ENCODE measurements at regions not wholly inside any gene's neighbourhood (a gene's known extent, or its start where the extent isn't known, plus 50 kb on each side); places are given as distances from the start of the nearest gene placed in this dataset.

DNA sequence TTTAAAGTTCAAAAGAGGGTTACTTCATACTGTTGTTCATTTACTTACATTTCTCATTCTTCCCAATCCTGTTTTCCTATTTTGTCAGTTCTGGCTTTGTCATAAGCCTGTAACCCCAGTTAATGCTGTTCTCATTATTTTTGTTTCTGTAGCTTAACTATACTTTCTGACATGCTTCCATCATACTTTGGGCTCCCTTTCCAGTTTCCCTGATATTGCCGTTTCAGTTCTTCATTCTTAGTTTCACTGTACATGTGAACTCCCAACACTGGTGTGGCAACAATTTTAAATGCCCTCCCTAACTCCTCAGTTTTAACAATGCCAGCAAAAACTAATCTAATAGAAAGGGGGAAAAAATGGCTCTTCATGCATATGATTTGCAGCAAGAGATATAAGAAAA lies 456.7 kb downstream of the LMO4 start:
- TF ChIP-seq ZFX (IDR thresholded peaks at IDR 0.05) = no peak
- TF ChIP-seq, protein P1, sequence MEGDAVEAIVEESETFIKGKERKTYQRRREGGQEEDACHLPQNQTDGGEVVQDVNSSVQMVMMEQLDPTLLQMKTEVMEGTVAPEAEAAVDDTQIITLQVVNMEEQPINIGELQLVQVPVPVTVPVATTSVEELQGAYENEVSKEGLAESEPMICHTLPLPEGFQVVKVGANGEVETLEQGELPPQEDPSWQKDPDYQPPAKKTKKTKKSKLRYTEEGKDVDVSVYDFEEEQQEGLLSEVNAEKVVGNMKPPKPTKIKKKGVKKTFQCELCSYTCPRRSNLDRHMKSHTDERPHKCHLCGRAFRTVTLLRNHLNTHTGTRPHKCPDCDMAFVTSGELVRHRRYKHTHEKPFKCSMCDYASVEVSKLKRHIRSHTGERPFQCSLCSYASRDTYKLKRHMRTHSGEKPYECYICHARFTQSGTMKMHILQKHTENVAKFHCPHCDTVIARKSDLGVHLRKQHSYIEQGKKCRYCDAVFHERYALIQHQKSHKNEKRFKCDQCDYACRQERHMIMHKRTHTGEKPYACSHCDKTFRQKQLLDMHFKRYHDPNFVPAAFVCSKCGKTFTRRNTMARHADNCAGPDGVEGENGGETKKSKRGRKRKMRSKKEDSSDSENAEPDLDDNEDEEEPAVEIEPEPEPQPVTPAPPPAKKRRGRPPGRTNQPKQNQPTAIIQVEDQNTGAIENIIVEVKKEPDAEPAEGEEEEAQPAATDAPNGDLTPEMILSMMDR (conservative IDR thresholded peaks at IDR 0.05) = no peak
- no peak overlapping the region for H3K27ac ChIP-seq

GRCh38 chr1:87786229-87786628 lies 457.5 kb downstream of the LMO4 start:
- H3K27ac ChIP-seq = no peak overlapping the region
- TF ChIP-seq, protein P1 (conservative IDR thresholded peaks at IDR 0.05) = no peak
- TF ChIP-seq ZFX (IDR thresholded peaks at IDR 0.05) = no peak

DNA sequence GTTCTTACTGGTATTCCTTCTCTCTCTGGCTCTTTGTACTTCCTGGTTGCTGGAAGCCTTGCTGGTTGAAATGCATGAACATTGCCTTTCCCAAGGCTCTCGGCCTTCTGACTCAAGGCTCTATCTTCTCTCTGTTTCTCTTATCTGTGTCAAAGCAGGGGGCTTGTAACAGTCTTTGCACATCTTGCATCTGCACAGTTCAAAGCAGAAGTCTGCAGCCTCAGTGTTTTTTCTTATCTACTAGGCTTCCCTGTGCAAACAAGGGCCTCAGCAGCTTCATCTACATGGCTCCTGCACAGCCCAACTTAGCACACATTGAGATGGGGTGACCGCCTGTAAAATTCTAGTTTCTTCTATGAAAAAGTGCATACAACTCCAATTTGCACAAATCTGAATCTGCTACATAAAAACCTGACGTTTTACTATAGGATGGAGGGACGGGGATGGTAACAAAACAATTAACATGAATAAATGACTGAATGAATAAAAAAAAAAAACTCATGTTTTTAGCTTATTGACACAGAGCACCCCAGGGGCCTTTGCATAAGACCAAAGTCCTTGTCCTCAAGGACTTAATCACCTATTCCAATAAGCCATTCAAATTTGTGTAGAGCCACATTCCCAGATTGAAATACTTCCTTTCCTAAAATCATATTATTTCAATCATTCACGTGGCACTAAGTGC lies 458.3 kb downstream of the LMO4 start:
- H3K27ac ChIP-seq = no peak overlapping the region
- TF ChIP-seq, protein P1 (conservative IDR thresholded peaks at IDR 0.05) = no peak
- no peak for TF ChIP-seq ZFX (IDR thresholded peaks at IDR 0.05)

DNA sequence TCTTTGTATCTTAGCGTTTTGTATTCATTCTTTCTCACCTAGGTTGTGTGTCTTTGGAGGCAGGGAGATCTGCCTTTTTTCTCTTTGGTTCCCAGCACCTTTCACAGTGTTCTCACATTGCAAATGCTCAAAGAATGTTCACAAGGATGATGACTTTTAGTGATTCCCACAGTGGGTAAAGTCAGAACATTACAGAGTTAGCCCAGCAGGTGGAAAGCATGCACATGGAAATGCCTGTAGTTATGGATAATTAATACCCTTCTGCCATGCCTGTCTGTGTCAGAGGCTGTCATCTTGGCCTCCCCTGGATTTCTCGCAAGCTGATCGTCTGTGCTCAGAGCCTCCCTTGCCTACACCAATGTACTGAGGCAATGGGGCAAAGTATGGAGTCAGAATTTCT lies 458.9 kb downstream of the LMO4 start:
- H3K27ac ChIP-seq = no peak overlapping the region; the same call in 1 of the 2 replicates
- TF ChIP-seq, protein P1 (conservative IDR thresholded peaks at IDR 0.05) = no peak
- TF ChIP-seq ZFX (IDR thresholded peaks at IDR 0.05) = no peak

DNA sequence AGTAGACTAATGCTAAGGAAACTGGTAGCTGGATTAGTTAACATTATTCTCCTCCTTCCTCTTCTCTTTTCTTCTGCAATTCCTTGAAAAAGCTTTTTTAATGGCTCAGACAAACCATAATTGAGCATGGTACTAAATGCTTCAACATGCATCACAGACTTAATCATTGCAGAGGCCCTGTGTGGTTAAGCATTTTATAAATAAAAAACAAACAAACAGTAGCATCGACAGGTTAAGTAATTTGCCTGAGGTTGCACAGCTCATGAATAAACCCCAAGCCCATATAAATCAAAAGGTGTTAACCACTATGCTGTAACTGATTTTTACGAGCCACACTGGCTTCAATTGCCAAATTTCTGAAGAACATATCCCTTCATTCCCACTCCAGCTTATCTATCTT lies 462.1 kb downstream of the LMO4 start:
- TF ChIP-seq, protein P1 (conservative IDR thresholded peaks at IDR 0.05) = no peak
- no peak for TF ChIP-seq ZFX (IDR thresholded peaks at IDR 0.05)
- H3K27ac ChIP-seq = no peak overlapping the region

DNA sequence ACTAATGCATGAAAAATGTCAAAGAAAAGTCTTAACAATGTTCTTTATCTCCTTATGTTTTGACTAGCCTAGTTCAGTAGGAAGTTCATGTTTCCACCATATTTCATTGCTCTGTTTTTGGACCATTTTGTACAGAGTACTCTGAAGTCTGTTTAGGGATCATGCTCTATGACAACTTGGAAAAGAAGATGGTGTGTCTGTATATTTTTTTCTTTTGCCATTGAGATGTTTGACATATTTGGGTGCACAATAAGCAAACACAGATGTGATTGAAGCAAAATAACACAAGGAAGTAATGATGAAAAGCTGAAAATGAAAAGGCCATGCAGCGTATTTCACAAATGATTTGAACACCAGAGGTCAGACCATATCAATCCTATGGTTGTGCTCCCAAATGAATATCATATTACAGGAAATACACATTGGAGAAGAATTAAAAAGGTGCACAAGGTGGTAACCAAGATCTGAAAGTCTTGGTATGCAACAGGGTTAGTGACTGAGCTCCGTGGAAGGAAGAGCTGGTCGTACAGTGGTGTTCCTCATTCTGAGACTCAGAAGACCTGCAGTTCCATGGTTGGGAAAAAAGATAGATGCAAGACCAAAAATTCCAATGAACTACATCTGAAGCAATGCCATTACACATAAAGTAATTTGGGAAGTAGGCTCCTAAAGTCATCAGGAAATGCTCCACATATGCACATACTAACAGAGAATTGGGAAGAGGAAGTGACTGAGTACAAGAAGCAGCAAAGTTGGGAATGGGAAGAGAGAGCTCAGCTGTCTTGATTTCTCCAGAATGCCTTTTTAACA lies 463.5 kb downstream of the LMO4 start:
- H3K27ac ChIP-seq = no peak overlapping the region

More for the DNA sequence above, 463.5 kb downstream of the LMO4 start:
- no peak for TF ChIP-seq ZFX (IDR thresholded peaks at IDR 0.05)
- TF ChIP-seq, protein P1 (conservative IDR thresholded peaks at IDR 0.05) = peak; percentile 14

Measured in C4-2B (cell line).